ENCODE measurements at regions not wholly inside any gene's neighbourhood (a gene's known extent, or its start where the extent isn't known, plus 50 kb on each side); places are given as distances from the start of the nearest gene placed in this dataset.
A peak's percentile ranks its signal among the peaks of the same experiment; 100 is the strongest.
"Not testable (repeated sequence)": the region's sequence is repeated elsewhere in the genome, so short reads cannot be mapped to it uniquely, and the experiment has no call there.

GRCh38 chr3:193069732-193070131, 152.1 kb upstream of the MB21D2 start:
- H3K36me3 Mint-ChIP-seq, CTCF ChIA-PET, H3K4me1 Mint-ChIP-seq: not testable (repeated sequence)

GRCh38 chr3:193078996-193079753, 161.5 kb upstream of the MB21D2 start:
- H3K36me3 ChIP-seq (ENCODE audit: insufficient read depth, low read length), result no peaks in the 10 kb centered on the region
- H3K4me3 ChIP-seq (ENCODE audit: low read length), result no peak overlapping the region
- Mint-ChIP-seq H3K27me3 (no peaks in the 10 kb centered on the region), H3K4me1 (no peaks in the 10 kb centered on the region), H3K36me3 (no peaks in the 10 kb centered on the region), H3K27ac (no peak overlapping the region), H3K9me3 (peaks cover 0 to 8% (median 4%) of the 10 kb centered on the region in 5 donors), H3K4me3 (no peak overlapping the region)
- POLR2A ChIA-PET, result no interaction called here
- H3K27me3 ChIP-seq (ENCODE audit: insufficient read depth, low read length, poor library complexity, severe bottlenecking), result no peaks in the 10 kb centered on the region
- H3K9me3 ChIP-seq (ENCODE audit: low read length), result no peaks in the 10 kb centered on the region
- CTCF ChIA-PET, result no interaction called here
- H3K4me1 ChIP-seq (ENCODE audit: insufficient read depth, low read length), result no peaks in the 10 kb centered on the region
- DNase-seq, result no peak
- H3K27ac ChIP-seq (ENCODE audit: low read depth, low read length), result no peak overlapping the region

More at GRCh38 chr3:193069732-193070131, 152.1 kb upstream of the MB21D2 start:
- DNase-seq; H3K36me3 ChIP-seq (ENCODE audit: insufficient read depth, low read length); H3K9me3 Mint-ChIP-seq; POLR2A ChIA-PET; H3K27ac ChIP-seq (ENCODE audit: low read depth, low read length); H3K4me1 ChIP-seq (ENCODE audit: insufficient read depth, low read length); H3K4me3 Mint-ChIP-seq; H3K27me3 ChIP-seq (ENCODE audit: insufficient read depth, low read length, poor library complexity, severe bottlenecking); H3K27ac Mint-ChIP-seq; H3K9me3 ChIP-seq (ENCODE audit: low read length); H3K4me3 ChIP-seq (ENCODE audit: low read length); H3K27me3 Mint-ChIP-seq: not testable (repeated sequence)

- POLR2A ChIA-PET, result no interaction called here
- Histone ChIP-seq H3K4me3 (ENCODE audit: low read length) (no peak overlapping the region), H3K36me3 (ENCODE audit: insufficient read depth, low read length) (no peaks in the 10 kb centered on the region), H3K27me3 (ENCODE audit: insufficient read depth, low read length, poor library complexity, severe bottlenecking) (no peaks in the 10 kb centered on the region), H3K9me3 (ENCODE audit: low read length) (no peaks in the 10 kb centered on the region), H3K27ac (ENCODE audit: low read depth, low read length) (no peak overlapping the region), H3K4me1 (ENCODE audit: insufficient read depth, low read length) (no peaks in the 10 kb centered on the region)
- no peak for DNase-seq
- Mint-ChIP-seq H3K9me3 (peaks cover 0 to 9% (median 4%) of the 10 kb centered on the region in 5 donors), H3K36me3 (no peaks in the 10 kb centered on the region), H3K27me3 (no peaks in the 10 kb centered on the region), H3K27ac (no peak overlapping the region), H3K4me1 (no peaks in the 10 kb centered on the region), H3K4me3 (no peak overlapping the region)
- CTCF ChIA-PET, result no interaction called here
Measured at GRCh38 chr3:193080821-193081365, 160.1 kb upstream of the PLAAT1 start.

GRCh38 chr3:193085655-193086054, 155.4 kb upstream of the PLAAT1 start:
- H3K27ac Mint-ChIP-seq, result no peak overlapping the region
- H3K9me3 ChIP-seq (ENCODE audit: low read length), result no peaks in the 10 kb centered on the region
- H3K36me3 Mint-ChIP-seq, result no peaks in the 10 kb centered on the region
- H3K36me3 ChIP-seq (ENCODE audit: insufficient read depth, low read length), result no peaks in the 10 kb centered on the region
- CTCF ChIA-PET, result no interaction called here
- peaks cover 0 to 11% (median 8%) of the 10 kb centered on the region in 5 donors for H3K9me3 Mint-ChIP-seq
- H3K4me3 Mint-ChIP-seq, result no peak overlapping the region
- POLR2A ChIA-PET, result no interaction called here
- no peaks in the 10 kb centered on the region for H3K4me1 Mint-ChIP-seq
- H3K4me1 ChIP-seq (ENCODE audit: insufficient read depth, low read length), result no peaks in the 10 kb centered on the region
- no peak overlapping the region for H3K27ac ChIP-seq (ENCODE audit: low read depth, low read length)
- H3K27me3 ChIP-seq (ENCODE audit: insufficient read depth, low read length, poor library complexity, severe bottlenecking), result no peaks in the 10 kb centered on the region
- H3K27me3 Mint-ChIP-seq, result no peaks in the 10 kb centered on the region
- no peak overlapping the region for H3K4me3 ChIP-seq (ENCODE audit: low read length)
- DNase-seq, result no peak

- H3K4me1 Mint-ChIP-seq, result no peaks in the 10 kb centered on the region
- peaks cover 2 to 14% (median 8%) of the 10 kb centered on the region in 5 donors for H3K9me3 Mint-ChIP-seq
- no peaks in the 10 kb centered on the region for H3K9me3 ChIP-seq (ENCODE audit: low read length)
- no peaks in the 10 kb centered on the region for H3K27me3 Mint-ChIP-seq
- H3K36me3 ChIP-seq (ENCODE audit: insufficient read depth, low read length), result no peaks in the 10 kb centered on the region
- H3K4me1 ChIP-seq (ENCODE audit: insufficient read depth, low read length), result no peaks in the 10 kb centered on the region
- no peak for DNase-seq
- H3K36me3 Mint-ChIP-seq, result no peaks in the 10 kb centered on the region
- ChIA-PET POLR2A (no interaction called here), CTCF (no interaction called here)
- no peaks in the 10 kb centered on the region for H3K27me3 ChIP-seq (ENCODE audit: insufficient read depth, low read length, poor library complexity, severe bottlenecking)
- no peak overlapping the region for H3K27ac Mint-ChIP-seq
- H3K4me3 Mint-ChIP-seq, result no peak overlapping the region
- no peak overlapping the region for H3K27ac ChIP-seq (ENCODE audit: low read depth, low read length)
- no peak overlapping the region for H3K4me3 ChIP-seq (ENCODE audit: low read length)
Measured at GRCh38 chr3:193086681-193087080, 154.3 kb upstream of the PLAAT1 start.

- POLR2A ChIA-PET, result no interaction called here
- no peaks in the 10 kb centered on the region for H3K27me3 Mint-ChIP-seq
Measured at GRCh38 chr3:193087336-193087735, 153.7 kb upstream of the PLAAT1 start.

GRCh38 chr3:193095366-193095765, 145.7 kb upstream of the PLAAT1 start:
- Histone ChIP-seq H3K36me3 (ENCODE audit: insufficient read depth, low read length) (no peaks in the 10 kb centered on the region), H3K4me3 (ENCODE audit: low read length) (no peak overlapping the region), H3K27me3 (ENCODE audit: insufficient read depth, low read length, poor library complexity, severe bottlenecking) (no peaks in the 10 kb centered on the region), H3K9me3 (ENCODE audit: low read length) (no peaks in the 10 kb centered on the region), H3K27ac (ENCODE audit: low read depth, low read length) (no peak overlapping the region), H3K4me1 (ENCODE audit: insufficient read depth, low read length) (no peaks in the 10 kb centered on the region)
- CTCF ChIA-PET, result no interaction called here
- H3K9me3 Mint-ChIP-seq, result peaks cover 2 to 8% (median 4%) of the 10 kb centered on the region in 5 donors
- no peak for DNase-seq
- no peaks in the 10 kb centered on the region for H3K27me3 Mint-ChIP-seq
- H3K4me3 Mint-ChIP-seq, result no peak overlapping the region
- H3K27ac Mint-ChIP-seq, result no peak overlapping the region
- POLR2A ChIA-PET, result no interaction called here
- no peaks in the 10 kb centered on the region for H3K4me1 Mint-ChIP-seq
- H3K36me3 Mint-ChIP-seq, result no peaks in the 10 kb centered on the region

More at GRCh38 chr3:193087336-193087735, 153.7 kb upstream of the PLAAT1 start:
- CTCF ChIA-PET, result no interaction called here
- H3K9me3 Mint-ChIP-seq, result peaks cover 3 to 16% (median 8%) of the 10 kb centered on the region in 5 donors
- no peaks in the 10 kb centered on the region for H3K4me1 Mint-ChIP-seq
- no peak for DNase-seq
- no peak overlapping the region for H3K27ac Mint-ChIP-seq
- no peaks in the 10 kb centered on the region for H3K9me3 ChIP-seq (ENCODE audit: low read length)
- no peak overlapping the region for H3K4me3 Mint-ChIP-seq
- H3K27me3 ChIP-seq (ENCODE audit: insufficient read depth, low read length, poor library complexity, severe bottlenecking), result no peaks in the 10 kb centered on the region
- no peaks in the 10 kb centered on the region for H3K36me3 ChIP-seq (ENCODE audit: insufficient read depth, low read length)
- H3K36me3 Mint-ChIP-seq, result no peaks in the 10 kb centered on the region
- no peak overlapping the region for H3K27ac ChIP-seq (ENCODE audit: low read depth, low read length)
- no peaks in the 10 kb centered on the region for H3K4me1 ChIP-seq (ENCODE audit: insufficient read depth, low read length)
- no peak overlapping the region for H3K4me3 ChIP-seq (ENCODE audit: low read length)

- Histone ChIP-seq H3K36me3 (ENCODE audit: insufficient read depth, low read length) (no peaks in the 10 kb centered on the region), H3K27ac (ENCODE audit: low read depth, low read length) (no peak overlapping the region), H3K4me3 (ENCODE audit: low read length) (no peak overlapping the region), H3K27me3 (ENCODE audit: insufficient read depth, low read length, poor library complexity, severe bottlenecking) (no peaks in the 10 kb centered on the region), H3K9me3 (ENCODE audit: low read length) (no peaks in the 10 kb centered on the region), H3K4me1 (ENCODE audit: insufficient read depth, low read length) (no peaks in the 10 kb centered on the region)
- ChIA-PET POLR2A (no interaction called here), CTCF (no interaction called here)
- Mint-ChIP-seq H3K36me3 (no peaks in the 10 kb centered on the region), H3K27ac (no peak overlapping the region), H3K4me3 (peak overlapping the region in 1 of 7 donors; percentile 4), H3K9me3 (peaks cover 4 to 11% (median 7%) of the 10 kb centered on the region in 5 donors), H3K27me3 (no peaks in the 10 kb centered on the region), H3K4me1 (no peaks in the 10 kb centered on the region)
- no peak for DNase-seq
Measured at GRCh38 chr3:193096076-193096475, 144.9 kb upstream of the PLAAT1 start.
